H1 (cell line): ENCODE measurements at regions not wholly inside any gene's neighbourhood (a gene's known extent, or its start where the extent isn't known, plus 50 kb on each side); places are given as distances from the start of the nearest gene placed in this dataset.

Source experiments
- CTCF ChIA-PET: fragments of 300-600 bp; sonication (Branson Sonifier 250); formaldehyde crosslinking; loops from one replicate; lab custom pipeline; 2021; ENCODE audit not compliant: partially characterized antibody; lab: Charles Lee
- POLR2A ChIA-PET: fragments of 300-600 bp; sonication (Branson Sonifier 250); formaldehyde crosslinking; loops from one replicate; lab custom pipeline; 2021; ENCODE audit warnings: inconsistent platforms; ENCODE audit not compliant: partially characterized antibody; lab: Charles Lee
- DNase-seq, 2 experiments: peaks; one replicate each; pipeline versions ENCODE4 v3.0.0 to v3.0.0-alpha.2; 2010 to 2022; ENCODE audit warnings: low spot score in 2 of 2, low read depth in 1 of 2, mixed read lengths in 1 of 2
- FAIRE-seq: peaks from 2 replicates; lab custom pipeline; 2011; peaks lifted over from hg19 to GRCh38; lab: Jason Lieb, UNC
- H2AFZ ChIP-seq: 2 replicates; pipeline ENCODE4 v1.8.1; 2012; ENCODE audit warnings: low read length, inconsistent platforms
- H2AK5ac ChIP-seq: 2 replicates; pipeline ENCODE4 v1.6.1; 2013; ENCODE audit warnings: low read depth, low read length
- H2BK120ac ChIP-seq: replicated peaks from 2 replicates; pipeline ENCODE3; 2013; ENCODE audit warnings: low read depth, low read length, inconsistent platforms
- H2BK12ac ChIP-seq: 2 replicates; pipeline ENCODE4 v1.6.1; 2013; ENCODE audit warnings: low read depth, low read length
- H2BK15ac ChIP-seq: 2 replicates; pipeline ENCODE4 v1.6.1; 2013; ENCODE audit warnings: low read length
- H2BK20ac ChIP-seq: 2 replicates; pipeline ENCODE4 v1.6.1; 2013; ENCODE audit warnings: low read length
- H2BK5ac ChIP-seq: 2 replicates; pipeline ENCODE4 v1.6.1; 2013; ENCODE audit warnings: low read depth, low read length
- H3K14ac ChIP-seq: 2 replicates; pipeline ENCODE4 v1.6.1; 2013; ENCODE audit warnings: inconsistent platforms; ENCODE audit not compliant: insufficient read length
- H3K18ac ChIP-seq: 2 replicates; pipeline ENCODE4 v1.6.1; 2013; ENCODE audit warnings: low read length; ENCODE audit errors: extremely low read depth
- H3K23ac ChIP-seq: 2 replicates; pipeline ENCODE4 v1.6.1; 2013; ENCODE audit warnings: inconsistent platforms; ENCODE audit not compliant: insufficient read length
- H3K23me2 ChIP-seq: 2 replicates; pipeline ENCODE4 v1.6.1; 2013; ENCODE audit warnings: low read depth, low read length
- H3K27ac ChIP-seq: 2 replicates; pipeline ENCODE4 v1.6.1; 2011; ENCODE audit warnings: low read depth, low read length, inconsistent platforms
- H3K27me3 ChIP-seq, 4 experiments: replicated peaks in 1 of 4; 1 replicate in 1 of 4; 2 replicates in 3 of 4; pipeline versions ENCODE4 v1.6.1 to v1.8.1; 2011 to 2013; ENCODE audit warnings: low read length in 3 of 4, mild to moderate bottlenecking in 3 of 4, inconsistent platforms in 2 of 4, mixed read lengths in 2 of 4, moderate library complexity in 1 of 4; ENCODE audit not compliant: control insufficient read depth in 3 of 4, insufficient read depth in 3 of 4; ENCODE audit errors: extremely low read depth in 1 of 4
- H3K36me3 ChIP-seq, 4 experiments: 2 replicates each; pipeline versions ENCODE4 v1.6.1 to v1.8.1; 2011 to 2013; ENCODE audit warnings: mild to moderate bottlenecking in 4 of 4, low read length in 3 of 4, moderate library complexity in 2 of 4, control low read depth in 1 of 4, inconsistent platforms in 1 of 4; ENCODE audit not compliant: insufficient read depth in 4 of 4, control insufficient read depth in 2 of 4
- H3K4ac ChIP-seq: replicated peaks from 2 replicates; pipeline ENCODE3; 2013; ENCODE audit warnings: low read length, low read depth, mixed read lengths, inconsistent platforms; ENCODE audit not compliant: insufficient read length
- H3K4me1 ChIP-seq, 4 experiments: replicated peaks in 1 of 4; 1 replicate in 1 of 4; 2 replicates in 3 of 4; pipeline versions ENCODE4 v1.6.1 to v1.8.1; 2011 to 2013; ENCODE audit warnings: low read length in 3 of 4, inconsistent platforms in 2 of 4, mixed read lengths in 1 of 4; ENCODE audit not compliant: insufficient read depth in 4 of 4, control insufficient read depth in 3 of 4
- H3K4me2 ChIP-seq, 2 experiments: 2 replicates each; pipeline versions ENCODE4 v1.6.1 to v1.8.1; 2011 to 2013; ENCODE audit warnings: low read depth in 2 of 2, low read length in 2 of 2, control low read depth in 1 of 2, inconsistent platforms in 1 of 2, mild to moderate bottlenecking in 1 of 2; ENCODE audit not compliant: insufficient read depth in 1 of 2
- H3K4me3 ChIP-seq, 4 experiments: fragments of 200-600, 300-600 bp in 1 of 4; sonication (generic), shearing (Covaris generic), sonication (Bioruptor Twin) in 1 of 4; 2 replicates each; pipeline versions ENCODE4 v1.5.1 to v1.8.1; 2011 to 2016; ENCODE audit warnings: low read length in 4 of 4, low read depth in 3 of 4, control low read depth in 2 of 4, inconsistent platforms in 2 of 4, mild to moderate bottlenecking in 2 of 4, mixed read lengths in 1 of 4, moderate library complexity in 1 of 4; ENCODE audit not compliant: insufficient read depth in 2 of 4; ENCODE audit errors: extremely low read depth in 1 of 4
- H3K56ac ChIP-seq: replicated peaks from 2 replicates; pipeline ENCODE3; 2013; ENCODE audit warnings: low read depth, mild to moderate bottlenecking, mixed read lengths, low read length, inconsistent platforms; ENCODE audit not compliant: insufficient read length
- H3K79me1 ChIP-seq: 2 replicates; pipeline ENCODE4 v1.6.1; 2013; ENCODE audit warnings: low read depth, low read length, control low read depth
- H3K79me2 ChIP-seq, 2 experiments: 2 replicates each; pipeline versions ENCODE4 v1.6.1 to v1.8.1; 2012 to 2013; ENCODE audit warnings: low read length in 2 of 2, mild to moderate bottlenecking in 2 of 2, inconsistent platforms in 1 of 2; ENCODE audit not compliant: insufficient read depth in 2 of 2, control insufficient read depth in 1 of 2
- H3K9ac ChIP-seq, 4 experiments: replicated peaks in 1 of 4; 1 replicate in 1 of 4; 2 replicates in 3 of 4; pipeline versions ENCODE4 v1.6.1 to v1.8.1; 2011 to 2013; ENCODE audit warnings: low read depth in 3 of 4, low read length in 3 of 4, control low read depth in 2 of 4, mild to moderate bottlenecking in 2 of 4, moderate library complexity in 2 of 4, inconsistent platforms in 1 of 4; ENCODE audit errors: extremely low read depth in 1 of 4
- H3K9me3 ChIP-seq, 2 experiments: 2 replicates each; pipeline versions ENCODE4 v1.6.1 to v1.8.1; 2012 to 2013; ENCODE audit warnings: mild to moderate bottlenecking in 2 of 2, moderate library complexity in 2 of 2, control low read depth in 1 of 2, inconsistent platforms in 1 of 2, low read depth in 1 of 2, low read length in 1 of 2, mixed read lengths in 1 of 2; ENCODE audit not compliant: insufficient read depth in 2 of 2
- H4K20me1 ChIP-seq, 2 experiments: replicated peaks in 1 of 2; 2 replicates each; pipeline versions ENCODE3 to v1.8.1; 2011 to 2013; ENCODE audit warnings: inconsistent platforms in 2 of 2, low read length in 2 of 2, mild to moderate bottlenecking in 1 of 2; ENCODE audit not compliant: insufficient read depth in 2 of 2, control insufficient read depth in 1 of 2
- H4K5ac ChIP-seq: 2 replicates; pipeline ENCODE4 v1.6.1; 2013; ENCODE audit warnings: low read length, low read depth, mixed read lengths, inconsistent platforms; ENCODE audit not compliant: insufficient read length
- H4K8ac ChIP-seq: 2 replicates; pipeline ENCODE4 v1.8.0; 2013; ENCODE audit warnings: mild to moderate bottlenecking, moderate library complexity, low read length, inconsistent platforms; ENCODE audit not compliant: insufficient read depth; ENCODE audit errors: extremely low read depth
- H4K91ac ChIP-seq: replicated peaks from 2 replicates; pipeline ENCODE3; 2013; ENCODE audit warnings: low read length, mixed read lengths, inconsistent platforms; ENCODE audit not compliant: insufficient read length
- ATF2 ChIP-seq: IDR thresholded peaks from 2 replicates; pipeline ENCODE4 v1.6.1; 2012; ENCODE audit warnings: low read length, inconsistent platforms
- ATF3 ChIP-seq: IDR thresholded peaks from 2 replicates; pipeline ENCODE4 v1.6.1; 2011; ENCODE audit warnings: low read depth, mild to moderate bottlenecking, low read length; ENCODE audit not compliant: insufficient read depth
- BACH1 ChIP-seq: IDR thresholded peaks from 2 replicates; pipeline ENCODE4 v1.6.1; 2012; ENCODE audit warnings: low read length, improper control_type of control experiment
- BCL11A ChIP-seq, 2 experiments: IDR thresholded peaks; one replicate each; pipeline ENCODE4 v1.6.1; 2011; ENCODE audit warnings: low read depth in 2 of 2, low read length in 2 of 2, mild to moderate bottlenecking in 2 of 2
- KDM1A ChIP-seq: fragments of 200-600, 300-600 bp; sonication (generic); IDR thresholded peaks from 2 replicates; pipeline ENCODE4 v1.7.1; 2016; ENCODE audit warnings: mild to moderate bottlenecking, low read length, borderline replicate concordance
- RXRA ChIP-seq: IDR thresholded peaks from 2 replicates; pipeline ENCODE4 v1.6.1; 2011; ENCODE audit warnings: low read depth, mild to moderate bottlenecking, low read length, moderate library complexity; ENCODE audit not compliant: insufficient read depth
- ZNF274 ChIP-seq: IDR thresholded peaks from 2 replicates; pipeline ENCODE4 v1.7.0; 2012; ENCODE audit warnings: low read length, borderline replicate concordance; ENCODE audit errors: extremely low read depth
- WGBS, 2 experiments: shearing (Covaris generic) in 1 of 2; methylation state at CpG; one replicate each; pipeline versions ENCODE4 v1.1.6 to v1.1.7; 2013 to 2015; ENCODE audit warnings: low lambda C conversion rate in 2 of 2, mixed read lengths in 2 of 2, inconsistent platforms in 1 of 2, low coverage in 1 of 2, missing lambda C conversion rate in 1 of 2; ENCODE audit not compliant: insufficient replicate concordance in 2 of 2, insufficient coverage in 1 of 2, insufficient read length in 1 of 2; ENCODE audit errors: extremely low coverage in 1 of 2, missing lambda C conversion rate in 1 of 2; 5-methylcytosine and 5-hydroxymethylcytosine counted together

- Histone ChIP-seq H3K36me3 (no peaks in the 10 kb centered on the region), H2BK20ac (no peak overlapping the region), H2BK15ac (no peak overlapping the region), H4K20me1 (no peaks in the 10 kb centered on the region), H3K9ac (no peak overlapping the region), H3K4me3 (no peak overlapping the region), H3K79me2 (no peaks in the 10 kb centered on the region), H3K56ac (no peak overlapping the region), H3K9me3 (peaks cover 7% of the 10 kb centered on the region in 2 experiments; a peak in 1 of 4 replicates), H3K14ac (no peak overlapping the region), H3K27me3 (no peaks in the 10 kb centered on the region), H3K4me2 (no peak overlapping the region), H3K4ac (no peak overlapping the region), H4K8ac (no peak overlapping the region), H3K23me2 (no peaks in the 10 kb centered on the region; the same call in 1 of the 2 replicates), H2BK5ac (no peak overlapping the region), H3K4me1 (peaks cover 0 to 3% (median 0%) of the 10 kb centered on the region in 4 experiments; a peak in 1 of 7 replicates), H4K5ac (no peak overlapping the region), H3K18ac (no peak overlapping the region), H3K27ac (no peak overlapping the region), H2BK12ac (no peak overlapping the region), H2AK5ac (no peak overlapping the region), H2BK120ac (no peak overlapping the region), H2AFZ (no peak overlapping the region), H3K79me1 (no peaks in the 10 kb centered on the region), H3K23ac (no peak overlapping the region), H4K91ac (no peak overlapping the region)
- FAIRE-seq (no peak), DNase-seq (no peak)
- ChIA-PET POLR2A (no interaction called here), CTCF (no interaction called here)
- no peak for TF ChIP-seq ATF2
- no peak for TF ChIP-seq ATF3
- no peak for TF ChIP-seq KDM1A
- no peak for TF ChIP-seq ZNF274
- TF ChIP-seq BACH1: no peak
- no peak for TF ChIP-seq RXRA
- TF ChIP-seq BCL11A (IDR thresholded peaks at IDR 0.05; ENCODE audit: low read depth in 2 of 2, low read length in 2 of 2): no peak
- WGBS, 2 experiments: 88% methylated on average over 11 of the region's 11 CpGs; no CpG with 5 or more reads in 1 of the 2 experiments
Observed at GRCh38 chr4:152015597-152016302, 254.9 kb upstream of the GATB start.
